ENCODE measurements at regions not wholly inside any gene's neighbourhood (a gene's known extent, or its start where the extent isn't known, plus 50 kb on each side); places are given as distances from the start of the nearest gene placed in this dataset.

DNA sequence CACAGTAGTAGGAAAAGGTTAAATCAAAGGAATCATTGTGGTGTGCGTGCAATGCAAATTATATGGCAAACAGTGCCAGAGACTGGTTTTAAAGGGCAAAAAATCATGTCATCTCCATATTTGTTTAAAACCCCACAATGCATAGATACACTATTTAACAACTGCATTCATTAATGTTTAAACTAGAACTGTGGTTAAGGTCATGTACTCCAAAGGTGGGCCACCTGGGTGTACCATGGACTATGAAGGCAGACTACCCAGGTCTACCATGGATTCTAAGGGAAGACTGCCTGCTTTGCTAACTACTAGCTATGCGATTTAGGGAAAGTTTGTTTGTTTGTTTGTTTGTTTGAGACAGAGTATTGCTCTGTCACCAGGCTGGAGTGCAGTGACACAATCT is 356.3 kb downstream of the ZEB2 start:
- TF ChIP-seq, protein P1, sequence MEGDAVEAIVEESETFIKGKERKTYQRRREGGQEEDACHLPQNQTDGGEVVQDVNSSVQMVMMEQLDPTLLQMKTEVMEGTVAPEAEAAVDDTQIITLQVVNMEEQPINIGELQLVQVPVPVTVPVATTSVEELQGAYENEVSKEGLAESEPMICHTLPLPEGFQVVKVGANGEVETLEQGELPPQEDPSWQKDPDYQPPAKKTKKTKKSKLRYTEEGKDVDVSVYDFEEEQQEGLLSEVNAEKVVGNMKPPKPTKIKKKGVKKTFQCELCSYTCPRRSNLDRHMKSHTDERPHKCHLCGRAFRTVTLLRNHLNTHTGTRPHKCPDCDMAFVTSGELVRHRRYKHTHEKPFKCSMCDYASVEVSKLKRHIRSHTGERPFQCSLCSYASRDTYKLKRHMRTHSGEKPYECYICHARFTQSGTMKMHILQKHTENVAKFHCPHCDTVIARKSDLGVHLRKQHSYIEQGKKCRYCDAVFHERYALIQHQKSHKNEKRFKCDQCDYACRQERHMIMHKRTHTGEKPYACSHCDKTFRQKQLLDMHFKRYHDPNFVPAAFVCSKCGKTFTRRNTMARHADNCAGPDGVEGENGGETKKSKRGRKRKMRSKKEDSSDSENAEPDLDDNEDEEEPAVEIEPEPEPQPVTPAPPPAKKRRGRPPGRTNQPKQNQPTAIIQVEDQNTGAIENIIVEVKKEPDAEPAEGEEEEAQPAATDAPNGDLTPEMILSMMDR (IDR thresholded peaks at IDR 0.05 in 8 of 11, conservative IDR thresholded peaks at IDR 0.05 in 3 of 11): no peak
- TF ChIP-seq POLR2A (IDR thresholded peaks at IDR 0.05): no peak
- no peak for TF ChIP-seq POLR2AphosphoS5 (IDR thresholded peaks at IDR 0.05)

Data from spleen (tissue), 7 donors.